C4-2B (cell line): ENCODE measurements at regions not wholly inside any gene's neighbourhood (a gene's known extent, or its start where the extent isn't known, plus 50 kb on each side); places are given as distances from the start of the nearest gene placed in this dataset.

Source experiments
- CTCF ChIP-seq: fragments of 450-650 bp; conservative IDR thresholded peaks from 2 replicates; pipeline ENCODE4 v1.5.1; 2017; ENCODE audit warnings: mild to moderate bottlenecking
- ZFX ChIP-seq: fragments of 450-650 bp; IDR thresholded peaks from 2 replicates; pipeline ENCODE4 v1.6.1; 2017

GRCh38 chr11:90669094-90669493 is 446.2 kb upstream of the CHORDC1 start:
- TF ChIP-seq CTCF = no peak
- TF ChIP-seq ZFX = no peak
